Natural killer cell (primary cell): ENCODE measurements at regions not wholly inside any gene's neighbourhood (a gene's known extent, or its start where the extent isn't known, plus 50 kb on each side); places are given as distances from the start of the nearest gene placed in this dataset.
"Not testable (repeated sequence)": the region's sequence is repeated elsewhere in the genome, so short reads cannot be mapped to it uniquely, and the experiment has no call there.

Source experiments
- ATAC-seq, 3 donors: fragments of 150-1000 bp in 2 of 3; fragments of 200-7000 bp in 1 of 3; cut with Tn5 transposase; 1 replicate in 1 of 3; 2 replicates in 2 of 3; pipeline ENCODE4 v1.10.0; 2021; ENCODE audit warnings: mild to moderate bottlenecking in 2 of 3, moderate library complexity in 2 of 3
- DNase-seq, 2 donors: peaks; one replicate each; pipeline versions ENCODE4 v3.0.0 to v3.0.0-alpha.2; 2013 to 2021; ENCODE audit warnings: mixed read lengths in 1 of 2
- H3K27ac ChIP-seq: one replicate; pipeline ENCODE4 v1.5.1; 2013; ENCODE audit warnings: mild to moderate bottlenecking, low read length
- H3K27me3 ChIP-seq: one replicate; pipeline ENCODE4 v1.6.1; 2013; ENCODE audit warnings: low read length; ENCODE audit not compliant: control insufficient read depth, insufficient read depth
- H3K36me3 ChIP-seq: one replicate; pipeline ENCODE4 v1.6.1; 2013; ENCODE audit warnings: low read length; ENCODE audit not compliant: control insufficient read depth, insufficient read depth
- H3K4me1 ChIP-seq: one replicate; pipeline ENCODE4 v1.6.1; 2013; ENCODE audit warnings: low read length; ENCODE audit not compliant: control insufficient read depth, insufficient read depth
- H3K4me3 ChIP-seq: one replicate; pipeline ENCODE4 v1.5.1; 2013; ENCODE audit warnings: low read length
- H3K9me3 ChIP-seq: one replicate; pipeline ENCODE4 v1.6.1; 2013; ENCODE audit warnings: low read length; ENCODE audit not compliant: control insufficient read depth, insufficient read depth
- H3K27ac Mint-ChIP-seq, 2 donors: one replicate each; pipeline ENCODE4 v1.8.0; 2022; ENCODE audit warnings: mild to moderate bottlenecking in 2 of 2, mixed read lengths in 2 of 2, moderate library complexity in 1 of 2
- H3K27me3 Mint-ChIP-seq, 2 donors: one replicate each; pipeline ENCODE4 v1.8.0; 2022; ENCODE audit warnings: low read depth in 2 of 2, mixed read lengths in 2 of 2
- H3K36me3 Mint-ChIP-seq: one replicate; pipeline ENCODE4 v1.8.0; 2022; ENCODE audit warnings: mixed read lengths
- H3K4me1 Mint-ChIP-seq, 2 donors: one replicate each; pipeline ENCODE4 v1.8.0; 2022; ENCODE audit warnings: mixed read lengths in 2 of 2
- H3K4me3 Mint-ChIP-seq: one replicate; pipeline ENCODE4 v1.8.0; 2022; ENCODE audit warnings: mild to moderate bottlenecking, moderate library complexity, mixed read lengths
- H3K9me3 Mint-ChIP-seq, 2 donors: one replicate each; pipeline ENCODE4 v1.8.0; 2022; ENCODE audit warnings: mixed read lengths in 2 of 2
- WGBS: methylation state at CpG from one replicate; pipeline ENCODE4 v1.1.7; 2013; ENCODE audit warnings: missing lambda C conversion rate; ENCODE audit not compliant: insufficient coverage; 5-methylcytosine and 5-hydroxymethylcytosine counted together
- intact Hi-C: fragments of 100-400 bp; cut with micrococcal nuclease; formaldehyde crosslinking; loops from one replicate; pipeline ENCODE4 v1.14.2; 2022
- TF ChIP-seq, protein P1 (sequence below): fragments of 200-600 bp; IDR thresholded peaks from one replicate; pipeline ENCODE4 v1.8.0; 2022; ENCODE audit warnings: antibody characterized with exemption

DNA sequence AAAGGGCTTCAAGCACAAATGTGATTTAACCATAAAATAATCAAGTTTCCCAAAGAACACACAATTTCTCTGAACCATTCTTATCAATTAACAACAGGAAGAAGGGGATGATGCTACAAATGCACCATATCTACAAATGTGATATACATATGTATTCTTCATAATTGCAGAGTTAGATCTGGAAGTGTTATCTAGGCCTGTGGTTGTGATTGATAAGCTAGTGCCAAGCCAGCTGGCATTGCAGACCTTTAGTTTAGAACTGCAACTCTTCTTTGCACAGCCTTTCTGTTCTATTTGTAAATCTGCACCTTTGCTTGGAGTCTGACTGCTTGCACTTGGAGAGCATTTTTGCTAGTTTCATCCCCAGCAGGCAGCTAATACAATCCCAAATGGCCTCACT, 145.5 kb upstream of the NPY2R start:
- H3K4me1 ChIP-seq, result no peaks in the 10 kb centered on the region
- H3K36me3 ChIP-seq, result no peaks in the 10 kb centered on the region
- Mint-ChIP-seq H3K9me3 (peaks cover 4 to 9% of the 10 kb centered on the region in 2 donors), H3K27ac (no peak overlapping the region), H3K4me1 (no peaks in the 10 kb centered on the region), H3K27me3 (no peaks in the 10 kb centered on the region), H3K4me3 (no peak overlapping the region), H3K36me3 (no peaks in the 10 kb centered on the region)
- ATAC-seq (no peak), DNase-seq (no peak)
- no peak overlapping the region for H3K27ac ChIP-seq
- H3K4me3 ChIP-seq, result no peak overlapping the region
- TF ChIP-seq, protein P1, sequence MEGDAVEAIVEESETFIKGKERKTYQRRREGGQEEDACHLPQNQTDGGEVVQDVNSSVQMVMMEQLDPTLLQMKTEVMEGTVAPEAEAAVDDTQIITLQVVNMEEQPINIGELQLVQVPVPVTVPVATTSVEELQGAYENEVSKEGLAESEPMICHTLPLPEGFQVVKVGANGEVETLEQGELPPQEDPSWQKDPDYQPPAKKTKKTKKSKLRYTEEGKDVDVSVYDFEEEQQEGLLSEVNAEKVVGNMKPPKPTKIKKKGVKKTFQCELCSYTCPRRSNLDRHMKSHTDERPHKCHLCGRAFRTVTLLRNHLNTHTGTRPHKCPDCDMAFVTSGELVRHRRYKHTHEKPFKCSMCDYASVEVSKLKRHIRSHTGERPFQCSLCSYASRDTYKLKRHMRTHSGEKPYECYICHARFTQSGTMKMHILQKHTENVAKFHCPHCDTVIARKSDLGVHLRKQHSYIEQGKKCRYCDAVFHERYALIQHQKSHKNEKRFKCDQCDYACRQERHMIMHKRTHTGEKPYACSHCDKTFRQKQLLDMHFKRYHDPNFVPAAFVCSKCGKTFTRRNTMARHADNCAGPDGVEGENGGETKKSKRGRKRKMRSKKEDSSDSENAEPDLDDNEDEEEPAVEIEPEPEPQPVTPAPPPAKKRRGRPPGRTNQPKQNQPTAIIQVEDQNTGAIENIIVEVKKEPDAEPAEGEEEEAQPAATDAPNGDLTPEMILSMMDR, result no peak
- no peaks in the 10 kb centered on the region for H3K27me3 ChIP-seq
- no peaks in the 10 kb centered on the region for H3K9me3 ChIP-seq
- intact Hi-C loops, result no loop called here

DNA sequence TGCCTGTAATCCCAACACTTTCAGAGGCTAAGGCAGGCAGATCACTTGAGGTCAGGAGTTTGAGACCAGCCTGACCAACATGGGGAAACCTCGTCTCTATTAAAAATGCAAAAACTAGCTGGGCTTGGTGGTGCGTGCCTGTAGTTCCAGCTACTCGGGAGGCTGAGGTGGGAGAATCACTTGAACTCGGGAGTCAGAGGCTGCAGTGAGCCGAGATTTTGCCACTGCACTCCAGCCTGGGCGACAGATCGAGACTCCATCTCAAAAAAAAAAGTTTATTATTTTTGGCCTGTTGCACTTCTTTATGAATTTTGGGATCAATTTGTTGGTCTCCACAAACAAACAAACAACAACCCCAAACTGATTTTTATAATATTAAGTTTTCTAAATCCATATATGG, 143.5 kb upstream of the NPY2R start:
- H3K4me3 Mint-ChIP-seq, H3K9me3 Mint-ChIP-seq, H3K27me3 ChIP-seq, H3K4me1 ChIP-seq, H3K4me1 Mint-ChIP-seq, H3K27ac Mint-ChIP-seq, intact Hi-C loops, H3K27me3 Mint-ChIP-seq, H3K4me3 ChIP-seq, H3K36me3 Mint-ChIP-seq, DNase-seq, H3K9me3 ChIP-seq, ATAC-seq, H3K36me3 ChIP-seq, H3K27ac ChIP-seq: not testable (repeated sequence)
- 87% methylated on average over 7 of the region's 7 CpGs for WGBS

DNA sequence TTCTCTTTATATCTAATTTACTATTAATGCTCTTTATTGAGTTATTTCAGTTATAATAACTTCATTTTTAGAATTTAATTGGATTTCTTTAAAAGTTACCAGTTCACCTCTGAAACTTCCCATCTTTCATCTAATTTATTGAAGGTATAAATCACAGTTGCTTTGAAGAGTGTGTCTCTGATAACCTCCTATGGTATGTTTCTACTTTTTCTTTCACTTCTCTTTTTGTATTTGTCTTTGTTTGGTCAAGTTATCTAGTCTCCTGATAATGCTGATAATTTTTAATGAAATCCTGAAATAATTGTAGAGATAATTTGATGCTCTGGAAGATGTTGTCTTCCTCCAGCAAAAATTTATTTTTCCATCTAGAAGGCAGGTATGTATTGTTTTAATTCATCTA, 141.6 kb upstream of the NPY2R start:
- DNase-seq (no peak), ATAC-seq (no peak)
- peaks cover 2 to 7% of the 10 kb centered on the region in 2 donors for H3K9me3 Mint-ChIP-seq
- no peaks in the 10 kb centered on the region for H3K36me3 Mint-ChIP-seq
- intact Hi-C loops, result no loop called here
- no peaks in the 10 kb centered on the region for H3K27me3 ChIP-seq
- no peak overlapping the region for H3K4me3 ChIP-seq
- TF ChIP-seq, protein P1, result no peak
- no peak overlapping the region for H3K4me3 Mint-ChIP-seq
- H3K4me1 Mint-ChIP-seq, result no peaks in the 10 kb centered on the region
- no peak overlapping the region for H3K27ac ChIP-seq
- no peaks in the 10 kb centered on the region for H3K4me1 ChIP-seq
- no peaks in the 10 kb centered on the region for H3K9me3 ChIP-seq
- H3K27me3 Mint-ChIP-seq, result no peaks in the 10 kb centered on the region
- no peaks in the 10 kb centered on the region for H3K36me3 ChIP-seq
- H3K27ac Mint-ChIP-seq, result no peak overlapping the region

DNA sequence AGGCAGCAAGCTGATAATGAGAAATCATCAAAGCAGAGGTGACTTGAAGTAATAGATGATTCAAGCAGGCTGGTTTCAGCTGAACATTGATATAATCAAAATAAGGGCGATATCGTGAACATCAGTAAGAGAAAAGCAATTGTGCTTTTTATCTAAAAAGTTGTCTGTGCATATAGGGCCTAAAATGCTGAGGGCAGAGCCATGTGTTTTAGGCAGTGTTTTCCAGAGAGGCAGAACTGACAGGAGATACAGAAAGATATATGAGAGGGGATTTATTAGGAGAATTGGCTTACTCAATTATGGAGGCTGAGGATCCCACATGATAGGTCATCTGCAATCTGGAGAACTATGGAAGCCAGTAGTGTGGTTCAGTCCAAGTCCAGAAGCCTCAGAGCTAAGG, 136.5 kb upstream of the NPY2R start:
- H3K4me1 Mint-ChIP-seq, result no peaks in the 10 kb centered on the region
- Histone ChIP-seq H3K9me3 (no peaks in the 10 kb centered on the region), H3K4me3 (no peak overlapping the region), H3K4me1 (no peaks in the 10 kb centered on the region), H3K27ac (no peak overlapping the region), H3K27me3 (no peaks in the 10 kb centered on the region), H3K36me3 (no peaks in the 10 kb centered on the region)
- TF ChIP-seq, protein P1, result no peak
- no peaks in the 10 kb centered on the region for H3K27me3 Mint-ChIP-seq
- no peak for DNase-seq
- WGBS, result 90% methylated on average over 2 of the region's 2 CpGs
- no peak overlapping the region for H3K27ac Mint-ChIP-seq
- H3K36me3 Mint-ChIP-seq, result no peaks in the 10 kb centered on the region
- no peak for ATAC-seq
- H3K9me3 Mint-ChIP-seq, result peaks cover 2 to 8% of the 10 kb centered on the region in 2 donors
- no peak overlapping the region for H3K4me3 Mint-ChIP-seq
- intact Hi-C loops, result no loop called here
